ENCODE measurements at regions not wholly inside any gene's neighbourhood (a gene's known extent, or its start where the extent isn't known, plus 50 kb on each side); places are given as distances from the start of the nearest gene placed in this dataset.

GRCh38 chr21:35510957-35511695 lies 462.0 kb upstream of the RUNX1 start:
- TF ChIP-seq MAX (IDR thresholded peaks at IDR 0.05; ENCODE audit: insufficient read depth, insufficient read length), result no peak
- no peak for TF ChIP-seq CTCF (IDR thresholded peaks at IDR 0.05; ENCODE audit: extremely low read depth in 1 of 2, insufficient read depth in 1 of 2, low read depth in 1 of 2, low read length in 2 of 2)
- TF ChIP-seq POLR2A (IDR thresholded peaks at IDR 0.05; ENCODE audit: low read depth, low read length), result no peak
- no peak for TF ChIP-seq EZH2 (IDR thresholded peaks at IDR 0.05; ENCODE audit: borderline replicate concordance, low read depth, low read length, severe bottlenecking)
- no peak for TF ChIP-seq POLR2AphosphoS5 (IDR thresholded peaks at IDR 0.05; ENCODE audit: insufficient read depth, low read depth, low read length)
- TF ChIP-seq GATA2 (IDR thresholded peaks at IDR 0.05; ENCODE audit: insufficient read depth, insufficient read length, low read depth, low read length), result no peak

Data from endothelial cell of umbilical vein (primary cell).